HCT116 (cell line): ENCODE measurements at regions not wholly inside any gene's neighbourhood (a gene's known extent, or its start where the extent isn't known, plus 50 kb on each side); places are given as distances from the start of the nearest gene placed in this dataset.

Experiments
- ATAC-seq: fragments of 200-7000 bp; cut with Tn5 transposase; 2 replicates; pipeline ENCODE4 v1.9.1; 2020; ENCODE audit warnings: mild to moderate bottlenecking, moderate library complexity
- BruUV-seq: library from RNA; stranded (reverse); fragments of 400-500 nt; replicated peaks from 2 replicates; lab custom pipeline; 2021; lab: Mats Ljungman, UMichigan
- CTCF ChIA-PET: fragments of 300-600 bp; sonication (Branson Sonifier 250); formaldehyde crosslinking; loops from one replicate; lab custom pipeline; 2021; ENCODE audit warnings: antibody characterized with exemption; lab: Charles Lee
- POLR2A ChIA-PET: fragments of 300-600, 350-600 bp; sonication (Branson Sonifier 250); formaldehyde crosslinking; loops from one replicate; lab custom pipeline; 2021; ENCODE audit warnings: antibody characterized with exemption; lab: Charles Lee
- RAD21 ChIA-PET, 2 experiments: fragments of 300-600 bp; sonication (Branson Sonifier 250); formaldehyde crosslinking; loops; one replicate each; lab custom pipeline; 2023; ENCODE audit warnings: low total read pairs in 2 of 2; ENCODE audit not compliant: uncharacterized antibody in 2 of 2, unreplicated experiment in 2 of 2, low non-redundant PET in 1 of 2; lab: Charles Lee
- DNase-seq: peaks from one replicate; pipeline ENCODE4 v3.0.0-alpha.2; 2010; ENCODE audit warnings: low read depth, low spot score
- H2AFZ ChIP-seq: fragments of 200-600 bp; shearing (Covaris generic), sonication (generic); 2 replicates; pipeline ENCODE4 v1.6.1; 2017; ENCODE audit warnings: low read depth, mixed run types, mixed read lengths, antibody characterized with exemption, low read length; ENCODE audit not compliant: poor library complexity, severe bottlenecking
- H3K27ac ChIP-seq: 2 replicates; pipeline ENCODE4 v1.5.1; 2012; ENCODE audit warnings: low read depth, low read length
- H3K27me3 ChIP-seq: fragments of 200-600 bp; sonication (generic); 2 replicates; pipeline ENCODE4 v1.6.1; 2016; ENCODE audit warnings: mixed run types, low read length, mixed read lengths; ENCODE audit not compliant: insufficient read depth
- H3K36me3 ChIP-seq, 2 experiments: fragments of 200-500 bp in 1 of 2; fragments of 200-600 bp in 1 of 2; sonication (Bioruptor generic) in 1 of 2; sonication (generic) in 1 of 2; 2 replicates each; pipeline versions ENCODE4 v1.5.1 to v1.6.1; 2014 to 2016; ENCODE audit warnings: low read length in 2 of 2, inconsistent platforms in 1 of 2, mixed read lengths in 1 of 2, mixed run types in 1 of 2; ENCODE audit not compliant: insufficient read depth in 2 of 2, control insufficient read depth in 1 of 2
- H3K4me1 ChIP-seq, 2 experiments: fragments of 200-600 bp in 1 of 2; sonication (generic) in 1 of 2; 2 replicates each; pipeline versions ENCODE4 v1.5.1 to v1.6.1; 2012 to 2017; ENCODE audit warnings: low read length in 2 of 2, inconsistent platforms in 1 of 2, mild to moderate bottlenecking in 1 of 2, mixed read lengths in 1 of 2, mixed run types in 1 of 2, moderate library complexity in 1 of 2; ENCODE audit not compliant: insufficient read depth in 2 of 2, control insufficient read depth in 1 of 2
- H3K4me2 ChIP-seq: fragments of 200-600 bp; sonication (generic); 2 replicates; pipeline ENCODE4 v1.6.1; 2017; ENCODE audit warnings: mixed run types, low read length, mixed read lengths
- H3K4me3 ChIP-seq, 2 experiments: fragments of 200-600 bp in 1 of 2; sonication (generic) in 1 of 2; replicated peaks in 1 of 2; 2 replicates each; pipeline ENCODE4 v1.5.1; 2011 to 2016; ENCODE audit warnings: low read length in 2 of 2, control low read depth in 1 of 2, low read depth in 1 of 2, mild to moderate bottlenecking in 1 of 2, mixed read lengths in 1 of 2, mixed run types in 1 of 2
- H3K79me2 ChIP-seq: fragments of 200-600 bp; sonication (generic); 2 replicates; pipeline ENCODE4 v1.6.1; 2017; ENCODE audit warnings: mild to moderate bottlenecking, mixed run types, low read length, moderate library complexity, mixed read lengths; ENCODE audit not compliant: insufficient read depth
- H3K9ac ChIP-seq: fragments of 200-600 bp; sonication (generic); 2 replicates; pipeline ENCODE4 v1.6.1; 2016; ENCODE audit warnings: low read length, mixed read lengths
- H3K9me2 ChIP-seq: fragments of 200-600 bp; sonication (generic), shearing (Covaris generic); 2 replicates; pipeline ENCODE4 v1.6.1; 2017; ENCODE audit warnings: mixed run types, mild to moderate bottlenecking, moderate library complexity; ENCODE audit not compliant: insufficient read depth
- H3K9me3 ChIP-seq, 2 experiments: fragments of 200-500 bp in 1 of 2; fragments of 200-600 bp in 1 of 2; sonication (Bioruptor generic) in 1 of 2; sonication (generic) in 1 of 2; 2 replicates each; pipeline ENCODE4 v1.6.1; 2014 to 2017; ENCODE audit warnings: low read length in 2 of 2, mixed read lengths in 2 of 2, inconsistent platforms in 1 of 2, low read depth in 1 of 2, mild to moderate bottlenecking in 1 of 2, mixed run types in 1 of 2, moderate library complexity in 1 of 2; ENCODE audit not compliant: control insufficient read depth in 1 of 2, insufficient read depth in 1 of 2
- H4K20me1 ChIP-seq: fragments of 200-600 bp; sonication (generic), shearing (Covaris generic); 2 replicates; pipeline ENCODE4 v1.6.1; 2017; ENCODE audit warnings: mixed run types, mild to moderate bottlenecking, moderate library complexity; ENCODE audit not compliant: insufficient read depth
- CBX3 ChIP-seq: IDR thresholded peaks from 2 replicates; pipeline ENCODE4 v1.6.1; 2012; ENCODE audit warnings: low read depth
- CEBPB ChIP-seq: IDR thresholded peaks from 2 replicates; pipeline ENCODE4 v1.6.1; 2012; ENCODE audit warnings: low read depth
- EGR1 ChIP-seq: IDR thresholded peaks from 2 replicates; pipeline ENCODE4 v1.6.1; 2012; ENCODE audit warnings: low read depth
- ELF1 ChIP-seq: IDR thresholded peaks from 2 replicates; pipeline ENCODE4 v1.6.1; 2012; ENCODE audit warnings: low read depth, borderline replicate concordance
- EZH2 ChIP-seq: fragments of 200-600 bp; sonication (generic); IDR thresholded peaks from 2 replicates; pipeline ENCODE4 v1.6.1; 2017; ENCODE audit warnings: antibody characterized with exemption, mixed run types
- EZH2phosphoT487 ChIP-seq: fragments of 200-600 bp; IDR thresholded peaks from 2 replicates; pipeline ENCODE4 v1.6.1; 2018; ENCODE audit warnings: antibody characterized with exemption, borderline replicate concordance
- FOSL1 ChIP-seq: IDR thresholded peaks from 2 replicates; pipeline ENCODE4 v1.6.1; 2012; ENCODE audit warnings: low read depth
- JUND ChIP-seq: IDR thresholded peaks from 2 replicates; pipeline ENCODE4 v1.6.1; 2012
- POLR2AphosphoS5 ChIP-seq: IDR thresholded peaks from 2 replicates; pipeline ENCODE4 v1.6.1; 2011; ENCODE audit warnings: mild to moderate bottlenecking, low read depth, low read length, moderate library complexity
- RAD21 ChIP-seq: IDR thresholded peaks from 2 replicates; pipeline ENCODE4 v1.6.1; 2012; ENCODE audit warnings: low read depth, mild to moderate bottlenecking
- SIN3A ChIP-seq: IDR thresholded peaks from 2 replicates; pipeline ENCODE4 v1.6.1; 2012; ENCODE audit warnings: low read depth
- SP1 ChIP-seq: IDR thresholded peaks from 2 replicates; pipeline ENCODE4 v1.6.1; 2012; ENCODE audit warnings: low read depth
- SRF ChIP-seq: IDR thresholded peaks from 2 replicates; pipeline ENCODE4 v1.6.1; 2012; ENCODE audit warnings: low read depth
- TCF7L2 ChIP-seq: IDR thresholded peaks from 2 replicates; pipeline ENCODE4 v1.7.0; 2011; ENCODE audit warnings: borderline replicate concordance, inconsistent platforms; ENCODE audit not compliant: insufficient read depth, insufficient read length; ENCODE audit errors: extremely low read depth
- YY1 ChIP-seq: IDR thresholded peaks from 2 replicates; pipeline ENCODE4 v1.6.1; 2011; ENCODE audit warnings: low read length, low read depth, moderate library complexity, mild to moderate bottlenecking; ENCODE audit not compliant: insufficient replicate concordance; ENCODE audit errors: extremely low read depth
- ZFX ChIP-seq: fragments of 450-650 bp; IDR thresholded peaks from 2 replicates; pipeline ENCODE4 v1.6.1; 2017
- ZNF274 ChIP-seq: fragments of 200-500 bp; sonication (Bioruptor generic); IDR thresholded peaks from 2 replicates; pipeline ENCODE4 v1.6.1; 2014; ENCODE audit warnings: mild to moderate bottlenecking, low read depth, low read length, inconsistent platforms
- intact Hi-C: fragments of 100-400 bp; cut with micrococcal nuclease; formaldehyde crosslinking; loops from 2 replicates; pipeline ENCODE4 v1.10.0; 2022
- TF ChIP-seq, protein P1 (sequence below), 3 experiments: fragments of 200-600 bp in 1 of 3; sonication (generic) in 1 of 3; IDR thresholded peaks in 2 of 3; conservative IDR thresholded peaks in 1 of 3; 2 replicates each; pipeline ENCODE4 v1.5.1; 2012 to 2017; ENCODE audit warnings: low read depth in 2 of 3, low read length in 2 of 3, antibody characterized with exemption in 1 of 3, borderline replicate concordance in 1 of 3, control low read depth in 1 of 3, mild to moderate bottlenecking in 1 of 3, mixed read lengths in 1 of 3, mixed run types in 1 of 3, moderate library complexity in 1 of 3; ENCODE audit not compliant: insufficient read depth in 1 of 3
- TF ChIP-seq, protein P2 (sequence below): IDR thresholded peaks from 2 replicates; pipeline ENCODE4 v1.6.1; 2011; ENCODE audit warnings: mild to moderate bottlenecking, low read length, moderate library complexity; ENCODE audit not compliant: insufficient replicate concordance; ENCODE audit errors: extremely low read depth
- TF ChIP-seq, protein P3 (sequence below): IDR thresholded peaks from 2 replicates; pipeline ENCODE4 v1.6.1; 2012; ENCODE audit warnings: low read depth

GRCh38 chr16:87067003-87067556 is 250.1 kb downstream of the C16orf95 start:
- Histone ChIP-seq H3K4me2 (no peak overlapping the region), H3K36me3 (no peaks in the 10 kb centered on the region), H2AFZ (no peak overlapping the region), H3K4me3 (no peak overlapping the region), H4K20me1 (no peaks in the 10 kb centered on the region), H3K27me3 (no peaks in the 10 kb centered on the region), H3K27ac (no peak overlapping the region), H3K9me3 (no peaks in the 10 kb centered on the region), H3K79me2 (no peaks in the 10 kb centered on the region), H3K4me1 (peaks cover 0 to 9% of the 10 kb centered on the region in 2 experiments; a peak in 2 of 4 replicates), H3K9me2 (no peaks in the 10 kb centered on the region), H3K9ac (no peak overlapping the region)
- intact Hi-C loops = no loop called here
- POLR2A ChIA-PET = no interaction called here
- RAD21 ChIA-PET = no interaction called here
- TF ChIP-seq SRF (no peak), CEBPB (no peak), FOSL1 (no peak), CBX3 (no peak), JUND (no peak), ZNF274 (no peak), ZFX (no peak), ELF1 (no peak), POLR2AphosphoS5 (no peak), RAD21 (no peak), EGR1 (no peak), TCF7L2 (no peak), EZH2phosphoT487 (no peak), SP1 (no peak), YY1 (no peak), SIN3A (no peak), EZH2 (no peak)
- TF ChIP-seq, protein P1, sequence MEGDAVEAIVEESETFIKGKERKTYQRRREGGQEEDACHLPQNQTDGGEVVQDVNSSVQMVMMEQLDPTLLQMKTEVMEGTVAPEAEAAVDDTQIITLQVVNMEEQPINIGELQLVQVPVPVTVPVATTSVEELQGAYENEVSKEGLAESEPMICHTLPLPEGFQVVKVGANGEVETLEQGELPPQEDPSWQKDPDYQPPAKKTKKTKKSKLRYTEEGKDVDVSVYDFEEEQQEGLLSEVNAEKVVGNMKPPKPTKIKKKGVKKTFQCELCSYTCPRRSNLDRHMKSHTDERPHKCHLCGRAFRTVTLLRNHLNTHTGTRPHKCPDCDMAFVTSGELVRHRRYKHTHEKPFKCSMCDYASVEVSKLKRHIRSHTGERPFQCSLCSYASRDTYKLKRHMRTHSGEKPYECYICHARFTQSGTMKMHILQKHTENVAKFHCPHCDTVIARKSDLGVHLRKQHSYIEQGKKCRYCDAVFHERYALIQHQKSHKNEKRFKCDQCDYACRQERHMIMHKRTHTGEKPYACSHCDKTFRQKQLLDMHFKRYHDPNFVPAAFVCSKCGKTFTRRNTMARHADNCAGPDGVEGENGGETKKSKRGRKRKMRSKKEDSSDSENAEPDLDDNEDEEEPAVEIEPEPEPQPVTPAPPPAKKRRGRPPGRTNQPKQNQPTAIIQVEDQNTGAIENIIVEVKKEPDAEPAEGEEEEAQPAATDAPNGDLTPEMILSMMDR (IDR thresholded peaks at IDR 0.05 in 2 of 3, conservative IDR thresholded peaks at IDR 0.05 in 1 of 3; ENCODE audit: borderline replicate concordance in 1 of 3, insufficient read depth in 1 of 3, low read depth in 2 of 3, low read length in 2 of 3) = no peak
- TF ChIP-seq, protein P2, sequence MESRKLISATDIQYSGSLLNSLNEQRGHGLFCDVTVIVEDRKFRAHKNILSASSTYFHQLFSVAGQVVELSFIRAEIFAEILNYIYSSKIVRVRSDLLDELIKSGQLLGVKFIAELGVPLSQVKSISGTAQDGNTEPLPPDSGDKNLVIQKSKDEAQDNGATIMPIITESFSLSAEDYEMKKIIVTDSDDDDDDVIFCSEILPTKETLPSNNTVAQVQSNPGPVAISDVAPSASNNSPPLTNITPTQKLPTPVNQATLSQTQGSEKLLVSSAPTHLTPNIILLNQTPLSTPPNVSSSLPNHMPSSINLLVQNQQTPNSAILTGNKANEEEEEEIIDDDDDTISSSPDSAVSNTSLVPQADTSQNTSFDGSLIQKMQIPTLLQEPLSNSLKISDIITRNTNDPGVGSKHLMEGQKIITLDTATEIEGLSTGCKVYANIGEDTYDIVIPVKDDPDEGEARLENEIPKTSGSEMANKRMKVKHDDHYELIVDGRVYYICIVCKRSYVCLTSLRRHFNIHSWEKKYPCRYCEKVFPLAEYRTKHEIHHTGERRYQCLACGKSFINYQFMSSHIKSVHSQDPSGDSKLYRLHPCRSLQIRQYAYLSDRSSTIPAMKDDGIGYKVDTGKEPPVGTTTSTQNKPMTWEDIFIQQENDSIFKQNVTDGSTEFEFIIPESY = no peak
- TF ChIP-seq, protein P3, sequence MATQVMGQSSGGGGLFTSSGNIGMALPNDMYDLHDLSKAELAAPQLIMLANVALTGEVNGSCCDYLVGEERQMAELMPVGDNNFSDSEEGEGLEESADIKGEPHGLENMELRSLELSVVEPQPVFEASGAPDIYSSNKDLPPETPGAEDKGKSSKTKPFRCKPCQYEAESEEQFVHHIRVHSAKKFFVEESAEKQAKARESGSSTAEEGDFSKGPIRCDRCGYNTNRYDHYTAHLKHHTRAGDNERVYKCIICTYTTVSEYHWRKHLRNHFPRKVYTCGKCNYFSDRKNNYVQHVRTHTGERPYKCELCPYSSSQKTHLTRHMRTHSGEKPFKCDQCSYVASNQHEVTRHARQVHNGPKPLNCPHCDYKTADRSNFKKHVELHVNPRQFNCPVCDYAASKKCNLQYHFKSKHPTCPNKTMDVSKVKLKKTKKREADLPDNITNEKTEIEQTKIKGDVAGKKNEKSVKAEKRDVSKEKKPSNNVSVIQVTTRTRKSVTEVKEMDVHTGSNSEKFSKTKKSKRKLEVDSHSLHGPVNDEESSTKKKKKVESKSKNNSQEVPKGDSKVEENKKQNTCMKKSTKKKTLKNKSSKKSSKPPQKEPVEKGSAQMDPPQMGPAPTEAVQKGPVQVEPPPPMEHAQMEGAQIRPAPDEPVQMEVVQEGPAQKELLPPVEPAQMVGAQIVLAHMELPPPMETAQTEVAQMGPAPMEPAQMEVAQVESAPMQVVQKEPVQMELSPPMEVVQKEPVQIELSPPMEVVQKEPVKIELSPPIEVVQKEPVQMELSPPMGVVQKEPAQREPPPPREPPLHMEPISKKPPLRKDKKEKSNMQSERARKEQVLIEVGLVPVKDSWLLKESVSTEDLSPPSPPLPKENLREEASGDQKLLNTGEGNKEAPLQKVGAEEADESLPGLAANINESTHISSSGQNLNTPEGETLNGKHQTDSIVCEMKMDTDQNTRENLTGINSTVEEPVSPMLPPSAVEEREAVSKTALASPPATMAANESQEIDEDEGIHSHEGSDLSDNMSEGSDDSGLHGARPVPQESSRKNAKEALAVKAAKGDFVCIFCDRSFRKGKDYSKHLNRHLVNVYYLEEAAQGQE = no peak
- DNase-seq (no peak), ATAC-seq (no peak)
- no TSS peak for BruUV-seq
- CTCF ChIA-PET = interaction anchor here (1.4 to 2.1 kb wide), 2 partner anchors 9 to 10 kb away, joined by 6 to 10 read pairs; no protein-coding TSS in a partner anchor
